Peyer's patch (tissue), 4 donors: ENCODE measurements at regions not wholly inside any gene's neighbourhood (a gene's known extent, or its start where the extent isn't known, plus 50 kb on each side); places are given as distances from the start of the nearest gene placed in this dataset.

ENCODE experiments used
- CTCF ChIP-seq, 6 experiments: fragments of 450-650 bp in 4 of 6; fragments of 200-600 bp in 2 of 6; sonication (generic) in 1 of 6; IDR thresholded peaks; one replicate each; pipeline ENCODE4 v1.5.1; 2017 to 2019; ENCODE audit warnings: antibody characterized with exemption in 6 of 6, mild to moderate bottlenecking in 3 of 6, moderate library complexity in 1 of 6
- POLR2A ChIP-seq, 2 donors: fragments of 450-650 bp; IDR thresholded peaks; one replicate each; pipeline ENCODE4 v1.5.1; 2017; ENCODE audit warnings: antibody characterized with exemption in 2 of 2, mild to moderate bottlenecking in 2 of 2, moderate library complexity in 2 of 2

GRCh38 chr12:67451206-67451605 lies 182.0 kb downstream of the CAND1 start:
- TF ChIP-seq POLR2A (IDR thresholded peaks at IDR 0.05) (no peak), CTCF (IDR thresholded peaks at IDR 0.05) (no peak)
